Loucy (cell line): ENCODE measurements at regions not wholly inside any gene's neighbourhood (a gene's known extent, or its start where the extent isn't known, plus 50 kb on each side); places are given as distances from the start of the nearest gene placed in this dataset.

Experiments used
- EZH2phosphoT487 ChIP-seq: fragments of 200-600 bp; IDR thresholded peaks from 2 replicates; pipeline ENCODE4 v1.6.1; 2018; ENCODE audit warnings: antibody characterized with exemption, mild to moderate bottlenecking, moderate library complexity, borderline replicate concordance
- TF ChIP-seq, protein P1 (sequence below): fragments of 200-600 bp; sonication (generic); conservative IDR thresholded peaks from 2 replicates; pipeline ENCODE4 v1.5.1; 2014; ENCODE audit warnings: mild to moderate bottlenecking, antibody characterized with exemption, low read length

- TF ChIP-seq, protein P1, sequence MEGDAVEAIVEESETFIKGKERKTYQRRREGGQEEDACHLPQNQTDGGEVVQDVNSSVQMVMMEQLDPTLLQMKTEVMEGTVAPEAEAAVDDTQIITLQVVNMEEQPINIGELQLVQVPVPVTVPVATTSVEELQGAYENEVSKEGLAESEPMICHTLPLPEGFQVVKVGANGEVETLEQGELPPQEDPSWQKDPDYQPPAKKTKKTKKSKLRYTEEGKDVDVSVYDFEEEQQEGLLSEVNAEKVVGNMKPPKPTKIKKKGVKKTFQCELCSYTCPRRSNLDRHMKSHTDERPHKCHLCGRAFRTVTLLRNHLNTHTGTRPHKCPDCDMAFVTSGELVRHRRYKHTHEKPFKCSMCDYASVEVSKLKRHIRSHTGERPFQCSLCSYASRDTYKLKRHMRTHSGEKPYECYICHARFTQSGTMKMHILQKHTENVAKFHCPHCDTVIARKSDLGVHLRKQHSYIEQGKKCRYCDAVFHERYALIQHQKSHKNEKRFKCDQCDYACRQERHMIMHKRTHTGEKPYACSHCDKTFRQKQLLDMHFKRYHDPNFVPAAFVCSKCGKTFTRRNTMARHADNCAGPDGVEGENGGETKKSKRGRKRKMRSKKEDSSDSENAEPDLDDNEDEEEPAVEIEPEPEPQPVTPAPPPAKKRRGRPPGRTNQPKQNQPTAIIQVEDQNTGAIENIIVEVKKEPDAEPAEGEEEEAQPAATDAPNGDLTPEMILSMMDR: no peak
- TF ChIP-seq EZH2phosphoT487: no peak
Observed at GRCh38 chr6:19440531-19440930, 396.6 kb upstream of the ID4 start.
